Keratinocyte (primary cell): ENCODE measurements at regions not wholly inside any gene's neighbourhood (a gene's known extent, or its start where the extent isn't known, plus 50 kb on each side); places are given as distances from the start of the nearest gene placed in this dataset.

Experiments
- EZH2 ChIP-seq: IDR thresholded peaks from one replicate; pipeline ENCODE4 v1.6.1; 2012; ENCODE audit warnings: inconsistent platforms, mild to moderate bottlenecking, low read length, moderate library complexity
- TF ChIP-seq, protein P1 (sequence below), 3 experiments: IDR thresholded peaks in 1 of 3; conservative IDR thresholded peaks in 1 of 3; optimal IDR thresholded peaks in 1 of 3; 2 replicates in 2 of 3; 3 replicates in 1 of 3; pipeline versions ENCODE3 to v1.5.1; 2011; ENCODE audit warnings: low read length in 3 of 3, mild to moderate bottlenecking in 3 of 3, moderate library complexity in 2 of 3, control low read depth in 1 of 3, inconsistent platforms in 1 of 3; ENCODE audit not compliant: insufficient read depth in 2 of 3; ENCODE audit errors: extremely low read depth in 1 of 3

DNA sequence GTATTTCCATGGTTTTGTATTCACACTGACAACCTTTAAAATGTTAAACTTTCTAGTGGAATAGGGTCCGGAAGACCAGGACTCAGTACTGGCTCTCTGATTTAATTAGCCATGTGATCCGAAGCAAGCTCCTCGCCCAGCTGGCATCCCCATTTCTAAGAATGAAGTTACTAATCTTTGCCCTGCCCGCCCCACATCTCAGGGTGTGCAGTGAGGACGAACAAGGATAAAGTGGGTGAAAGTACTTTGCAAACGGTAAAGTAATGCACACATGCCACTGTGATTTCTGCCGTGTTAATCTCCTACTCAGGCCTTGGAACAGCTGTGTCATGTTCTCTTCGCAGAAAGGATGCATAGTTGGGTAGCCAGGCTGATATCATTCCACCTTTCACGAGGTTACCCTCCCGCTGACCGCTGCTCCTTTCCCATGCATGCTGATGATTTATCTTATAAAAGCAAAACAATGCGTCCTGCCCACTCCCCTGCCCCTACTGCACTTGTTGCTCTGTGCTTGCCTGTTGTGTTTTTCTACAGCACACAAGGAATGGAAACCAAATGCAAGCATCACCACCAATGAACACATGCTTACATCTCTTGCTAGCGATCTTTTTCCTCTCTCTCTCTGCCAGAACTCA lies 539.0 kb downstream of the EFNB2 start:
- TF ChIP-seq, protein P1, sequence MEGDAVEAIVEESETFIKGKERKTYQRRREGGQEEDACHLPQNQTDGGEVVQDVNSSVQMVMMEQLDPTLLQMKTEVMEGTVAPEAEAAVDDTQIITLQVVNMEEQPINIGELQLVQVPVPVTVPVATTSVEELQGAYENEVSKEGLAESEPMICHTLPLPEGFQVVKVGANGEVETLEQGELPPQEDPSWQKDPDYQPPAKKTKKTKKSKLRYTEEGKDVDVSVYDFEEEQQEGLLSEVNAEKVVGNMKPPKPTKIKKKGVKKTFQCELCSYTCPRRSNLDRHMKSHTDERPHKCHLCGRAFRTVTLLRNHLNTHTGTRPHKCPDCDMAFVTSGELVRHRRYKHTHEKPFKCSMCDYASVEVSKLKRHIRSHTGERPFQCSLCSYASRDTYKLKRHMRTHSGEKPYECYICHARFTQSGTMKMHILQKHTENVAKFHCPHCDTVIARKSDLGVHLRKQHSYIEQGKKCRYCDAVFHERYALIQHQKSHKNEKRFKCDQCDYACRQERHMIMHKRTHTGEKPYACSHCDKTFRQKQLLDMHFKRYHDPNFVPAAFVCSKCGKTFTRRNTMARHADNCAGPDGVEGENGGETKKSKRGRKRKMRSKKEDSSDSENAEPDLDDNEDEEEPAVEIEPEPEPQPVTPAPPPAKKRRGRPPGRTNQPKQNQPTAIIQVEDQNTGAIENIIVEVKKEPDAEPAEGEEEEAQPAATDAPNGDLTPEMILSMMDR (optimal IDR thresholded peaks at IDR 0.05 in 1 of 3, IDR thresholded peaks at IDR 0.05 in 1 of 3, conservative IDR thresholded peaks at IDR 0.05 in 1 of 3; ENCODE audit: extremely low read depth in 1 of 3, insufficient read depth in 2 of 3, low read length in 3 of 3): no peak
- TF ChIP-seq EZH2: no peak
